Activated CD4-positive, alpha-beta T cell treated with anti-CD3 and anti-CD28 coated beads, Interleukin-2, Interleukin-6, amounts not matched to agents 100 ng/mL and 50 ng/mL, durations not matched to agents 16 hours and 8 hours (primary cell): ENCODE measurements at regions not wholly inside any gene's neighbourhood (a gene's known extent, or its start where the extent isn't known, plus 50 kb on each side); places are given as distances from the start of the nearest gene placed in this dataset.

Experiments
- DNase-seq: peaks from one replicate; pipeline ENCODE4 v3.0.0-alpha.2; 2020

DNA sequence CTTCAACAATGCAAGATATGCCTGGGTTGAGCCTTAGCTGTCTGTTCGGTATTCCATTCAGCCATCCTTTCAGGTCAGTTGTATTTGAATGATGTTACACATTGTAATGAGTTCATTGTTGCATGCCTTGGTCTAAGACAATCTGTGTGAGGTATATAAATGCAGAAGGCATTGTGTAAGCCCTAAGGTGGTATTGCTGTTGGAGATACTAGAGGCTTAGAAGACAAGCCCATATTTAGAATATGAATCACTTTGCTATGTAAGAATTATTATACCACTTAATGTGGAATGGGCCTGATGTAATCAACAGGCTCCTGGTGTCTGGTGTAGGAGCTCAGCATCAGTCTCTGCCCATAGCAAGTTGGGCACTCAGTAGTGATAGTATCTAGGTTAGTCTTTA, 473.4 kb upstream of the GNPDA2 start:
- no peak for DNase-seq

GRCh38 chr4:45188501-45188900, 462.1 kb upstream of the GNPDA2 start:
- no peak for DNase-seq

GRCh38 chr4:45186249-45186648, 459.9 kb upstream of the GNPDA2 start:
- DNase-seq: no peak

GRCh38 chr4:45183905-45184304, 457.5 kb upstream of the GNPDA2 start:
- DNase-seq: no peak

DNA sequence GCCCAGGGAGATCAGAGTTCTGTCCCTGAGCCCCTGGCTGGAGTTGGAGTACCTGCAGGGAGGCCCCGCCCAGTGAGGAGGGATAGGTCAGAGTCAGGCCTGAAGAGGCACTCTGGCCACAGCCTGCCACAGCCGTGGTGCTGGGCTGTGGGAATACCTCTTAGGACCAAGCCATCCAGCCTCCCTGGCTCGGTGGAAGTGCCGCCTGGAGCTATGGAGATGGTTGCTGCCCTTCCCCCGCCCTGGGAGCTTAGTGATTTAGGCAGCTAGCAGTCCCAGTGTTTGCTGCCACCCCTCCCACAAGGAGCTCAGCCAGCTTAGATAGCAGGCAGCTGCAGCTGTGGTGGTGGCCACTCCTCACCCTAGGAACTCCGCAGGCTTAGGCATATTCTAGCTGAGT, 446.3 kb upstream of the GNPDA2 start:
- DNase-seq: no peak

DNA sequence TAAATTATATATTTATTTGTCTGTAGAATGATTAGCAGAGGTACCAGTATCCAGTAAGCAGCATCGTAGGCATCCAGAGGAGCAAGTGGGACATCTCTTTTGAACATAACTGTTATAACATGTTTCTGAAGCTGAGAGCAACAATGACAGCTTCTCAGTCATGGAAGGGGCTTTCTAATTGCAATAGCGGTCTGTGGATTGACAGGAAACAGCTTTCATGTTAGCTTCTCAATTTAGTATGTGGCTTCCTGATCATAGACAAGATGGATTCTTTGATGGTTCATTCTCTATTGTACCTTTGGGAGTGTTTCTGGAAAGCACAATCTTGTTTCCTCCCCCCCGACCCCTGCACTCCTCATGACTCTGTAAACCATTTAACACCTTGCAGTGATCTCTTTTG, 434.6 kb upstream of the GNPDA2 start:
- no peak for DNase-seq

DNA sequence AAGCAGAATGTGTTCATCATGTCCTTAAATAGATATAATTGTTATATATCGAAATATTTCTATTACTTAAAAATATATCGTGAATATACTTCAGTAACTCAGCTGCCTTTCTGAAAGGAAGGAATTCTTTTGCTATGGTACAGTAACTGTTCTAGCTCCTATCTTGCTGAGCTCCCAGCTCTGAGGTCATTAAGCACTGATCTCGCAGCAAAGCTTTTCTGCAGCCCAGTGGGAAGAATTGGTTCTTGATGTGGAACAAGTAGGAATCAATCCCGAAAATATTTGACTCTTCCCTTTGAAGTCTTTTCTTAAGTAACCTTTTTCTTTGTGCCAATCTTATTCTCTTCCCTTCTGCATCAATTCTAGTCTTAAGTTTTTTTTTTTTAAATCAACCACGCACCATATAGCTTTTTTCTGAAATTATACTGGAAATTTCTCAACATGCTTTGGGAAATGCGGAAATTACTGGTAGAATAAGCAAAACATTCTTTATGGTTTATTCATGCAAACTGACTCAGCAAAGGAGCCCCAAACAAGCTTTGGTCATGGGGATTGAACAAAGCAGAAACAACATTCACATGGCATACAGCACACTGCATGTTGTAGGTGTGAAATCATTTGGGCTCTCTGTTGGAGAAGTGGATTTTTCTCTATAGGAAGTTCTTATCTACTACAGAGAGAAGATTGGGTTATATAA, 428.9 kb upstream of the GNPDA2 start:
- no peak for DNase-seq

- DNase-seq: no peak
Measured at GRCh38 chr4:45147866-45148265, 421.5 kb upstream of the GNPDA2 start.

DNA sequence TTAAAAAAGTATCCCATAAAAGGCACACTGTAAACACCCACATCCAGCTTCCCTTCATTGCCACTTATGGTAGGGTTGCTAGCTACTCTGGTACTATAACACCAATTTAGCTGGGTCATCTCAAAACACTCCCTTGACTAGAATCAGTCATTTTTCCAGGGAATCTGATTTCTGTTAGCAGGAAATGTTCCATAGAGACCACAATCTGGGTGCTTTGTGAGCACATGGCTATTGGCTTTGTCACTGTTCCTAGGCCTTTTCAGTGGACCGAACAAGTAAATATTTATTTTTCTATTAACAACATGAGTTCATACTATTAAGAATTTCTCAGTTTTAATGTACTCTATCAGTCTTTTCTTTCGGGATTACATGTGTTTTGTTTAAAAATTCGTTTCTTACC, 404.7 kb upstream of the GNPDA2 start:
- no peak for DNase-seq

GRCh38 chr4:45122406-45122805, 396.1 kb upstream of the GNPDA2 start:
- DNase-seq: no peak

DNA sequence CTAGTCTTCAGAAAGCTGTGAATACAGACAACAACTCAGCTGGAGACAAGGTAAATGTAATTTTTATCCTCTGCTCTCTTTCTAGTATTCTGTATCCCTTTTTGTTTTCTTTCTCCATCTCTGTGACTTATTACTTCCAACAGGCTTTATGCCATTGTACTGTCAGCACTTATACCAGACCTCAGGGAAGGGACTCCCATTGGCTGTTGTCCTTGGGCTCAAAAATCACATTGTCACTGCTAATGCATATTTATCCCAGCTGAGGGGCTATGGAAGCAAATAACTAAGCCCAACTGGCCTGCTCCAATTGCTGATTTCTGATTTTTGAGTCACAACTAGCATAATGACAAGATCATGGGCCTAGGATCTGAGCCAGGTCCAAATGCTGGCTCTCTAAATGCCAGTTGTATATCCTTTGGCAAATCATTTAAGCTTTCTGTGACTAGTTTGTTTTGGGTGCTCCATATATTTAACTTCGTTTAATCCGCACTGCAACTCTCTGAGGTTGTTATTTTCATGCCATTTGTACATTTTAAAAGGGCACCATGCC, 395.1 kb upstream of the GNPDA2 start:
- no peak for DNase-seq

- DNase-seq: no peak
Measured at GRCh38 chr4:45120163-45120562, 393.8 kb upstream of the GNPDA2 start.

DNA sequence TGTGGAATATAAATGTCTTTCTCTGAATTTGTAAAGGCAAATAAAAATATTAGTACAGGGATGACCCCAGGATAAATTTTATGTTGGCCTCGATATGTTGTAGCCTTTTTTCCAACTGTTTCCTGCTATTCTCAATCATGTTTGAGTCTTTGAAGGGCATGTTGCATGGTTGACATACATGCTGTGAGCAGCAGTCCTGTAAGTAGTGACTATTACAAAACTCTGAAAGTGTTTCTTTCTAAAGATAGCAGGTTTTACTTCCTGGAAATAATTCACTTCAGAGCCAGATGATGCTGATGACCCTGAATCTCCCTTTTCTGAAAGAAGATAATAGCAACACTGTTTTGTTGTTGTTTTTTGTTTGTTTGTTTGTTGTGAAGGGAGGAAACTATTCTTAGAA, 393.0 kb upstream of the GNPDA2 start:
- DNase-seq: no peak

DNA sequence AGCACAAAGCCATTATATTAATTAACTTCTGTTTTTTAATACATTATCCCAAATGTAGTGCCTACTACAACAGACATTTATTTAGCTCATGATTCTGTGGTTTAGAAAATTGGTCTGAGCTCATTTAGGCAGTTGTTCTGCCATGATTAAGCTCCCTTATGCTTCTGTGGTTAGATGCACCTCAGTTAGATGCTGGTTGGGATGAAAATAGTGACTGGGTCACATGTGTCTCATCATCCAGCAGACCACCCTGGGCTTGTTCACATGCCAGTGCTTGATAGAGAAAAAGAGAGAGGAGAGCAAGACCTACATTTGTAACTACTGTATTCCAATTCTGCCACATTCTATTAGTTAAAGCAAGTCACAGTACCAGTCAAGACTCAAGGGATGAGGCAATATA, 376.4 kb upstream of the GNPDA2 start:
- no peak for DNase-seq

- DNase-seq: no peak
Measured at GRCh38 chr4:45100956-45101818, 374.8 kb upstream of the GNPDA2 start.

DNA sequence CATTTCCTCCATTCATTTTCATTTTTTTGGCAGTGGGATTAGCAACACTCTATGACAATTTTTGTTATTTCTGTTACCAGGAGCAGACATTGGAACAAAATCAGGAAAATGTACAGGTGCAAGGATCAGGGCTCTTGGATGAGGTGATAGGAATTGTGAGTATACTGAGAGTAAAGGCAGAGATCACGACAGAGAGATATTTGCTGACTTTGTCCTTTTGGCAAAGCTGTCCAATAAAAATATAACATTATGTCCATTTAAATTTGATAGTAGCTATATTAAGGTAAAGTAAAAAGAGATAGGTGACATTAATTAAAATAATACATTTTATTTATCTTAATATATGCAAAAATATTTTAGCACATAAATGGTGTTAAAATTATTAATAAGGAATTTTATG, 373.1 kb upstream of the GNPDA2 start:
- no peak for DNase-seq

GRCh38 chr4:45094684-45095083, 368.3 kb upstream of the GNPDA2 start:
- DNase-seq: no peak

GRCh38 chr4:45082101-45082500, 355.7 kb upstream of the GNPDA2 start:
- DNase-seq: no peak

- DNase-seq: no peak
Measured at GRCh38 chr4:45079616-45080015, 353.3 kb upstream of the GNPDA2 start.

- no peak for DNase-seq
Measured at GRCh38 chr4:45078201-45078600, 351.8 kb upstream of the GNPDA2 start.

- no peak for DNase-seq
Measured at GRCh38 chr4:45072981-45073380, 346.6 kb upstream of the GNPDA2 start.

DNA sequence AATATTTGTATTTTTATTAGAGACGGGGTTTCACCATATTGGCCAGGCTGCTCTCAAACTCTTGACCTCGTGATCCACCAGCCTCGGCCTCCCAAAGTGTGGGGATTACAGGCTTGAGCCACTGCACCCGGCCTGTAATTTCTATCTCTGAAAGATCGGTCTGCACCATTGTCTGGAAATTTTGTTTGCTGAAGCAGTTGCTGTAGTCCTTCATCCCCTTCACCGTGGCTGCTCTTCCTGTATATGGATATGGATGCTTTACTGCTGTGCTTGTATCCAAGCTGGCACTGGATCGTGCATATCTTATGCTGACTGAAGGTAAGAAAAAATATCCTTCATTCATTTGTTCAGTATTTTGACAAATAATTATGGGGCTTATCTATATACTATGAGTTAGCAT, 338.4 kb upstream of the GNPDA2 start:
- no peak for DNase-seq

DNA sequence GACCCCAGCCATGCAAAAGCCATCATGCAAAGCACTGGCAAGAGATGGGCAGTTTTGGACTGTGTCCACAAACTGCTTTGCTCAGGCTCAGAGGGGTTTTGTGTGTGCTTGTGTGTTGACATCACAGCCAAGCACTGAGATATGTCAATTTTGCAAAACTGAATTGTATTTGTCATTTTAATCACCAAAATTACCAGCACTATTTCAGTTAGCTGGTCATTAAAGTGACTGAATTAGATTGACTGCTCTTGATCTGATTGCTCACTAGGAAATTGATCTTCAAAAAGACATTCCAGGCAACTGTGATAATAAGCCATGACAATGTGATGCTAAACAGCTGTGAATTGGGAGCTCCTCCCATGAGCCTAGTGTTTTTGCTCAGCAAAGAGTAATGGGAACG, 337.3 kb upstream of the GNPDA2 start:
- no peak for DNase-seq

DNA sequence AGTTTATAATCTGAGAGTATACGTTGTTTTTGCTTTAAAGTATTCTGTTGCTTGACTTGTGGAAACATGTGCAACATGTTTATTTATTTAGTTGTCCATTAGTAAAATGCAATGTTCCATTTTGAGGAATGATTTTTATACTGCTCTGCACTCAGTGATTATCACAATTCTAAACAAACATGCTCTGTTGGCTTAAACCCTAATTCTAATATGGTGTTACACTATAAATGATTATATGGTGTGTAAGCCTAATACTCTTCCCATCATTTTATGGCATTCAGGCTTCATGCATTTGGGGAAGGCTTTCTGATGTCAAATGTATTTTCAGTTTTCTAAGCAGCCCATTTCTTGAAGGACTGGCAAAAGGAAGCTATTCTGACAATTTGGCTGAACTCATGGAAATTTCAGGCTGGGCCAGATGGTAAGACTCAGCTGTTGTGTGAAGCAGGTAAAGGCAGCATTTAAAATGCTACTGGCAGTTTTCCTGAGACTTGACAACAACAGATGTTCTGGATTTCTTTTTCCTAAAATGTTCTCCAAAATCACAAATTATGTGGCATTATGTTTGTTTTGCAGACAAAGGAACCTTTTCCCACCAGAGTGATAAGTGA, 336.7 kb upstream of the GNPDA2 start:
- no peak for DNase-seq
